T-cell (primary cell): ENCODE measurements at regions not wholly inside any gene's neighbourhood (a gene's known extent, or its start where the extent isn't known, plus 50 kb on each side); places are given as distances from the start of the nearest gene placed in this dataset.

Experiments used
- ATAC-seq, 4 experiments: fragments of 200-7000 bp in 3 of 4; fragments of 150-1000 bp in 1 of 4; cut with Tn5 transposase; replicated peaks in 1 of 4; 1 replicate in 3 of 4; 2 replicates in 1 of 4; pipeline ENCODE4 v1.10.0; 2021; ENCODE audit warnings: moderate library complexity in 3 of 4, mild to moderate bottlenecking in 2 of 4, moderate number of reproducible peaks in 1 of 4
- CTCF ChIA-PET, 2 donors: fragments of 300-600 bp; sonication (Branson Sonifier 250); formaldehyde crosslinking; loops; one replicate each; lab custom pipeline; 2022; ENCODE audit warnings: antibody characterized with exemption in 2 of 2; lab: Charles Lee
- POLR2A ChIA-PET, 2 donors: fragments of 300-600 bp; sonication (Branson Sonifier 250); formaldehyde crosslinking; loops; one replicate each; lab custom pipeline; 2022; ENCODE audit warnings: antibody characterized with exemption in 2 of 2; lab: Charles Lee
- DNase-seq, 35 experiments: peaks; one replicate each; pipeline versions ENCODE4 v3.0.0 to v3.0.0-alpha.2; 2013 to 2023
- H3K27ac ChIP-seq: one replicate; pipeline ENCODE4 v1.5.1; 2013; ENCODE audit warnings: low read length
- H3K27me3 ChIP-seq, 2 experiments: replicated peaks in 1 of 2; 1 replicate in 1 of 2; 2 replicates in 1 of 2; pipeline versions ENCODE4 v1.6.1 to v1.7.0; 2013; ENCODE audit warnings: low read length in 1 of 2, mixed read lengths in 1 of 2; ENCODE audit not compliant: control insufficient read depth in 2 of 2, insufficient read depth in 2 of 2; ENCODE audit errors: extremely low read depth in 1 of 2
- H3K36me3 ChIP-seq, 2 donors: 1 replicate in 1 of 2; 2 replicates in 1 of 2; pipeline versions ENCODE4 v1.6.1 to v1.7.0; 2013; ENCODE audit warnings: low read length in 1 of 2; ENCODE audit not compliant: control insufficient read depth in 2 of 2, insufficient read depth in 1 of 2; ENCODE audit errors: extremely low read depth in 1 of 2
- H3K4me1 ChIP-seq, 2 experiments: 1 replicate in 1 of 2; 2 replicates in 1 of 2; pipeline versions ENCODE4 v1.6.1 to v1.7.0; 2013; ENCODE audit warnings: low read length in 2 of 2, mixed read lengths in 1 of 2; ENCODE audit not compliant: insufficient read depth in 2 of 2, control insufficient read depth in 1 of 2; ENCODE audit errors: extremely low read depth in 1 of 2
- H3K4me3 ChIP-seq, 2 donors: 1 replicate in 1 of 2; 2 replicates in 1 of 2; pipeline versions ENCODE4 v1.5.1 to v1.7.0; 2013; ENCODE audit warnings: mild to moderate bottlenecking in 2 of 2, low read length in 1 of 2, moderate library complexity in 1 of 2; ENCODE audit not compliant: control insufficient read depth in 1 of 2; ENCODE audit errors: extremely low read depth in 1 of 2
- H3K9me3 ChIP-seq: 2 replicates; pipeline ENCODE4 v1.7.0; 2013
- H3K27ac Mint-ChIP-seq, 2 donors: one replicate each; pipeline ENCODE4 v1.8.0; 2020 to 2021; ENCODE audit warnings: mild to moderate bottlenecking in 2 of 2, mixed read lengths in 2 of 2
- H3K27me3 Mint-ChIP-seq, 2 donors: one replicate each; pipeline ENCODE4 v1.8.0; 2021 to 2022; ENCODE audit warnings: mixed read lengths in 2 of 2
- H3K36me3 Mint-ChIP-seq: one replicate; pipeline ENCODE4 v1.8.0; 2021; ENCODE audit warnings: mixed read lengths
- H3K4me1 Mint-ChIP-seq, 3 donors: one replicate each; pipeline ENCODE4 v1.8.0; 2020 to 2022; ENCODE audit warnings: mixed read lengths in 3 of 3, mild to moderate bottlenecking in 1 of 3
- H3K4me3 Mint-ChIP-seq, 3 donors: one replicate each; pipeline ENCODE4 v1.8.0; 2020 to 2022; ENCODE audit warnings: mild to moderate bottlenecking in 3 of 3, mixed read lengths in 3 of 3, moderate library complexity in 3 of 3
- H3K9me3 Mint-ChIP-seq, 3 donors: one replicate each; pipeline ENCODE4 v1.8.0; 2020 to 2022; ENCODE audit warnings: mixed read lengths in 3 of 3
- WGBS: methylation state at CpG from one replicate; pipeline ENCODE4 v1.1.5; 2013; ENCODE audit warnings: missing lambda C conversion rate; ENCODE audit not compliant: insufficient coverage; 5-methylcytosine and 5-hydroxymethylcytosine counted together

DNA sequence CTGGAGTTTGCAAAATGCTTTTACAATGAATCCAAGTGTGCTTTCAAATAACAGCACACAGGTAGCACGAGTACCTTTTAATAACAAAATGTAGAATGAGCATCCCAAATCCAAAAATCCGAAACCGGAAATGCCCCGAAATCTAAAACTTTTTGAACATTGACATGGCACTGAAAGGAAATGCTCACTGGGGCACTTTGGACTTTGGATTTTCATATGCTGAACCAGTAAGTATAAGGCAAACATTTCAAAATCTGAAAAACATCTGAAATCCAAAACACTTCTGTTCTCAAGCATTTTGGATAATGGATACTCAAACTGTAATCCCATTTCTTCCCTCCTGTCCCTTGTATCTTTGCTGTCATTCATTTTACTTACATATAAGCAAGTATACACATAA, 50.1 kb downstream of the GCNT4 start:
- no peaks in the 10 kb centered on the region for H3K27me3 ChIP-seq
- H3K27ac ChIP-seq: no peak overlapping the region
- no peaks in the 10 kb centered on the region for H3K4me1 Mint-ChIP-seq
- CTCF ChIA-PET: no interaction called here
- no peaks in the 10 kb centered on the region for H3K27me3 Mint-ChIP-seq
- WGBS: 94% methylated on average over 3 of the region's 4 CpGs
- peaks cover 18% of the 10 kb centered on the region for H3K36me3 Mint-ChIP-seq
- no peak overlapping the region for H3K4me3 Mint-ChIP-seq
- no peak overlapping the region for H3K4me3 ChIP-seq
- peaks cover 9 to 11% (median 11%) of the 10 kb centered on the region in 3 donors for H3K9me3 Mint-ChIP-seq
- no peaks in the 10 kb centered on the region for H3K4me1 ChIP-seq
- H3K9me3 ChIP-seq: no peaks in the 10 kb centered on the region
- H3K36me3 ChIP-seq: no peaks in the 10 kb centered on the region
- POLR2A ChIA-PET: no interaction called here
- H3K27ac Mint-ChIP-seq: no peak overlapping the region
- DNase-seq (no peak), ATAC-seq (no peak)

DNA sequence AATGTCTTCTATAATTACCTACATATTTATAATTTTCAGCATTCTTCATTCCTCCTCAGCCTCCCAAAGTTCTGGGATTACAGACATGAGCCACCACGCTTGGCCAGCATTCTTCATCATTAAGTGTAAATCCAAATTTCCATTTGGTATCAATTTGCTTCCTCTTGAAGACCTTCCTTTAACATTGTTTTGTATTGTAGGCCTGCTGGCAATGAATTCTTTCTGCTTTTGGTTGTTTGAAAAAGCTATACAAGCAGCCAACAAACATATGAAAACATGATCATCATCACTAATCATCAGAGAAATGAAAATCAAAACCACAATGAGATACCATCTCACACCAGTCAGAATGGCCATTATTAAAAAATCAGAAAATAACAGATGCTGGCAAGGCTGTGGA, 56.4 kb downstream of the GCNT4 start:
- ATAC-seq: no peak
- POLR2A ChIA-PET: no interaction called here
- H3K27ac Mint-ChIP-seq: no peak overlapping the region

DNA sequence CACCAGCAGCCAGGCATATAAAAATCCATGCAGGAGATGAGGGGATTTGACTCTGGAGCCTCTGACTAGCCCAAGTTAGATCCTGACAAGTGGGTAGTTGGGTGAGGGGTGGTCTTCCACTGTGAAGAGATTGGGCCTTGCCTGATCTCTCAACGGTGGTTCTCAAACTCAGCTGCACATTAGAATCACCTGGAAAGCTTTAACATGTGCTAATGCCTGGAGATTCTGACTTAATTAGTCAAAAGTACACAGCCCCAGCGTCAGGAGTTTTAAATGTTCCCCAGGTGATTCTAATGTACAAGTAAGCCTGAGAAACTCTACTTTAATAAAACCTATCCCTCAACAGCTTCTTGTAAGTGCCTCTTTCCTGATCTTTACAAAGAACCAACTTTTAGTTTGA, 57.5 kb downstream of the GCNT4 start:
- ATAC-seq: no peak
- Histone ChIP-seq H3K9me3 (no peaks in the 10 kb centered on the region), H3K4me1 (no peaks in the 10 kb centered on the region), H3K36me3 (no peaks in the 10 kb centered on the region), H3K27ac (no peak overlapping the region), H3K4me3 (no peak overlapping the region), H3K27me3 (no peaks in the 10 kb centered on the region)
- Mint-ChIP-seq H3K36me3 (peaks cover 7% of the 10 kb centered on the region), H3K27ac (no peak overlapping the region), H3K27me3 (no peaks in the 10 kb centered on the region), H3K4me3 (no peak overlapping the region), H3K4me1 (no peaks in the 10 kb centered on the region), H3K9me3 (peaks cover 0 to 11% (median 0%) of the 10 kb centered on the region in 3 donors)
- no peak for DNase-seq
- no CpG with 5 or more reads among the region's 2 CpGs for WGBS
- POLR2A ChIA-PET: no interaction called here
- CTCF ChIA-PET: no interaction called here

More for the DNA sequence above, 56.4 kb downstream of the GCNT4 start:
- Mint-ChIP-seq H3K4me3 (no peak overlapping the region), H3K27me3 (no peaks in the 10 kb centered on the region), H3K36me3 (peaks cover 7% of the 10 kb centered on the region), H3K9me3 (peaks cover 0 to 11% (median 0%) of the 10 kb centered on the region in 3 donors), H3K4me1 (no peaks in the 10 kb centered on the region)
- no peaks in the 10 kb centered on the region for H3K36me3 ChIP-seq
- no peaks in the 10 kb centered on the region for H3K4me1 ChIP-seq
- no peak overlapping the region for H3K27ac ChIP-seq
- WGBS: no CpG with 5 or more reads among the region's 1 CpG
- H3K4me3 ChIP-seq: no peak overlapping the region
- CTCF ChIA-PET: no interaction called here
- DNase-seq: no peak
- no peaks in the 10 kb centered on the region for H3K27me3 ChIP-seq
- no peaks in the 10 kb centered on the region for H3K9me3 ChIP-seq

DNA sequence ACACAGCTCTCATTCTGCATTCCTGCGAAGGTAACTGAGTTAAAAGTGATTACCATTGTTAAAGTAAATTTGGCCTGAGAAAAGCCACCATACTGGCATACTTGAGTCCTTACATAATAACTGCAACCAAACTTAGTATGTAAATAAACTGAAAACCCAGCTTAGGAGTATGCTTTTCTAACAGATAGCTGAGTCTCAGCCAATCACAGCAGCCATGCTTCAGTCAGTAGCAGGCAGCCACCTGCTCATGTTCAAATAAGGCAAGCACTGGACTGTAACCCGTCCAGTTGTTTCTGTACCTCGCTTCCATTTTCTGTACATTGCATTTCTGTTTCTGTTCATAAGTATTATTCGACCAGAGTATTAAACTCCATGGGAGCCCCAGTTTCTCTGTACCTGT, 58.6 kb downstream of the GCNT4 start:
- Mint-ChIP-seq H3K4me3 (no peak overlapping the region), H3K4me1 (no peaks in the 10 kb centered on the region), H3K9me3 (peaks cover 0 to 6% (median 0%) of the 10 kb centered on the region in 3 donors), H3K27ac (no peak overlapping the region), H3K27me3 (no peaks in the 10 kb centered on the region), H3K36me3 (peaks cover under 1% of the 10 kb centered on the region)
- Histone ChIP-seq H3K36me3 (no peaks in the 10 kb centered on the region), H3K4me1 (no peaks in the 10 kb centered on the region), H3K27ac (no peak overlapping the region), H3K4me3 (no peak overlapping the region), H3K9me3 (no peaks in the 10 kb centered on the region), H3K27me3 (no peaks in the 10 kb centered on the region)
- no peak for DNase-seq
- WGBS: no CpG with 5 or more reads among the region's 4 CpGs
- ATAC-seq: no peak
- POLR2A ChIA-PET: no interaction called here
- CTCF ChIA-PET: no interaction called here

DNA sequence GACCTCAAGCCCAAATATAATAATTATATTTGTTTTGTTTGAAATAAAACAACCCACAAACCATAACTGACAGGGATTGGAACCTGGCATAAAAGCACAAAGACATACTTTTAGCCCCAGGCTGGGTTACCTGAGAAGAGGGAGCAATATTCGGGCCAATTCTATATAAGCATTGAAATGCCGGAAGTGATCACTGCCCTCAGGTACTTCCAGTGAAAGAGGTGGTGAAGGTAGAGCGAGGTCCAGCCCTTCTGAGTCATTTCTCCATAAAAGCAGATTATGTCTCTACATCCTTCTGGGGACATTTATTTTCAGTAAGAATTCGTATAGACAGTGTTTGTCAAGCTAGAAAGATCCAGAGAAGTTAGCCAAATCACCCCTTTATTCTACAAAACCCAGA, 59.6 kb downstream of the GCNT4 start:
- H3K4me1 ChIP-seq: no peaks in the 10 kb centered on the region
- Mint-ChIP-seq H3K4me3 (no peak overlapping the region), H3K36me3 (peaks cover 4% of the 10 kb centered on the region), H3K9me3 (peaks cover under 1 to 8% (median 4%) of the 10 kb centered on the region in 3 donors), H3K4me1 (no peaks in the 10 kb centered on the region), H3K27me3 (no peaks in the 10 kb centered on the region), H3K27ac (no peak overlapping the region)
- CTCF ChIA-PET: interaction anchor here in 1 of 2 donors (0.5 kb wide), 1 partner anchor 690 kb away, joined by 5 read pairs; no protein-coding TSS in a partner anchor
- ATAC-seq (no peak), DNase-seq (no peak)
- no peak overlapping the region for H3K4me3 ChIP-seq
- no peaks in the 10 kb centered on the region for H3K27me3 ChIP-seq
- H3K9me3 ChIP-seq: no peaks in the 10 kb centered on the region
- no peaks in the 10 kb centered on the region for H3K36me3 ChIP-seq
- no CpG with 5 or more reads among the region's 4 CpGs for WGBS
- H3K27ac ChIP-seq: no peak overlapping the region
- POLR2A ChIA-PET: no interaction called here

DNA sequence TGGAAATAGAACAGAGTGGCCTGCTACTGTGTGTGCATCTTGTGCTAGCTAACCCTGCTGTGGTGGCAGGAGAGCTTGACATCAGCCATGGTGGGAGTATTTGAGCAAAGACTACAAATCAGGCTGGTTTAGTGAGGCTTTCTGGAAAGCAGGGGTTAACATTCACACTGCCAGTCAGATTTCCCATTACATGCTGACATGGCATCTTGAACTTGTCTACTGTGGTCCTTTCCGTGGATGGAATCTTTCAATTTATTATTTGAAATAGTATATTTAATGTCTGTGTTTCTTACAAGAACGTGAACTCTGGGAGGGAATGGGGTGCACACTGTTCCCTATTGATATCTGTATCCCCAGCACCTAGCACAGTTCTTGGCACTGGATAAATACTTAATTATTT, 60.8 kb downstream of the GCNT4 start:
- Histone ChIP-seq H3K36me3 (no peaks in the 10 kb centered on the region), H3K27ac (no peak overlapping the region), H3K4me3 (no peak overlapping the region), H3K27me3 (no peaks in the 10 kb centered on the region), H3K9me3 (no peaks in the 10 kb centered on the region), H3K4me1 (no peaks in the 10 kb centered on the region)
- Mint-ChIP-seq H3K9me3 (peaks cover 0 to 8% (median 4%) of the 10 kb centered on the region in 3 donors), H3K4me1 (no peaks in the 10 kb centered on the region), H3K4me3 (no peak overlapping the region), H3K36me3 (peaks cover 4% of the 10 kb centered on the region), H3K27ac (no peak overlapping the region), H3K27me3 (no peaks in the 10 kb centered on the region)
- DNase-seq (no peak), ATAC-seq (no peak)
- CTCF ChIA-PET: no interaction called here
- POLR2A ChIA-PET: no interaction called here
- no CpG with 5 or more reads among the region's 2 CpGs for WGBS

DNA sequence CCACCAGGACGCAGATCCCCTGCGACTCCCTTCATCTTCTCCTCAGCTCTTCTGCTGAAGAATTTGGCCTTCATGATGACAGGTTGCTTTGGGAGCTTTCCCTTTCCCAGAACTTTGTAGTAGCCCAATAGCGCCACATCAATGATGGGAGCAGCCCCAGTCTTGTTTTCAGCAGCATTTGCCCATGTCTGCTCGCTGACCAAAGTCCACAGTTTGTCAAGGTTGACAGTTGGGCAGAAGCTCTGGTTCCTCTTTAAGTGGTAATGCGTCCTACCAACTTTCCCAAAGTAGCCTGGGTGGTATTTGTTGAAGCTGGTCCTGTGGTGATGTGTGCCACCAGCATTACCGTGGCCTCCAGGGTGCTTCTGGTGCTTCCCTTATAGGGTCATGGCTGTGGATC, 62.2 kb downstream of the GCNT4 start:
- 90% methylated on average over 5 of the region's 6 CpGs for WGBS
- CTCF ChIA-PET: no interaction called here

More for the DNA sequence above, 62.2 kb downstream of the GCNT4 start:
- Mint-ChIP-seq H3K36me3 (peaks cover 4% of the 10 kb centered on the region), H3K4me3 (no peak overlapping the region), H3K9me3 (peaks cover 0 to 8% (median 4%) of the 10 kb centered on the region in 3 donors), H3K4me1 (no peaks in the 10 kb centered on the region), H3K27ac (no peak overlapping the region), H3K27me3 (no peaks in the 10 kb centered on the region)
- POLR2A ChIA-PET: no interaction called here
- ATAC-seq (no peak), DNase-seq (no peak)
- H3K27me3 ChIP-seq: no peaks in the 10 kb centered on the region
- H3K9me3 ChIP-seq: no peaks in the 10 kb centered on the region
- no peaks in the 10 kb centered on the region for H3K36me3 ChIP-seq
- H3K4me1 ChIP-seq: no peaks in the 10 kb centered on the region
- H3K27ac ChIP-seq: no peak overlapping the region
- H3K4me3 ChIP-seq: no peak overlapping the region
